WTC11 (cell line): ENCODE measurements at regions not wholly inside any gene's neighbourhood (a gene's known extent, or its start where the extent isn't known, plus 50 kb on each side); places are given as distances from the start of the nearest gene placed in this dataset.

Source experiments
- CREM ChIP-seq: sonication (generic); formaldehyde crosslinking; IDR thresholded peaks from 2 replicates; pipeline ENCODE4 v1.8.1; 2022; ENCODE audit warnings: mild to moderate bottlenecking, missing genetic modification reagents, moderate library complexity
- ESRRA ChIP-seq: sonication (generic); formaldehyde crosslinking; IDR thresholded peaks from 2 replicates; pipeline ENCODE4 v1.8.1; 2022; ENCODE audit warnings: mild to moderate bottlenecking, missing genetic modification reagents, borderline replicate concordance
- NFYB ChIP-seq: sonication (generic); formaldehyde crosslinking; conservative IDR thresholded peaks from 2 replicates; pipeline ENCODE4 v1.8.0; 2022; ENCODE audit warnings: low read depth, missing genetic modification reagents
- TF ChIP-seq, protein P1 (sequence below): fragments of 200-600 bp; IDR thresholded peaks from 2 replicates; pipeline ENCODE4 v1.8.0; 2022; ENCODE audit warnings: antibody characterized with exemption
- TF ChIP-seq, protein P2 (sequence below): fragments of 250-450 bp; sonication (Bioruptor Pico); IDR thresholded peaks from 2 replicates; pipeline ENCODE4 v2.1.2; 2022; ENCODE audit warnings: mild to moderate bottlenecking, moderate library complexity
- TF ChIP-seq, protein P3 (sequence below): fragments of 250-450 bp; sonication (Bioruptor Pico); IDR thresholded peaks from 2 replicates; pipeline ENCODE4 v1.9.0; 2021; ENCODE audit warnings: moderate library complexity, mild to moderate bottlenecking, inconsistent platforms, borderline replicate concordance
- TF ChIP-seq, protein P4 (sequence below): sonication (generic); formaldehyde crosslinking; IDR thresholded peaks from 2 replicates; pipeline ENCODE4 v1.8.0; 2022; ENCODE audit warnings: mild to moderate bottlenecking, missing genetic modification reagents
- TF ChIP-seq, protein P5 (sequence below): sonication (generic); formaldehyde crosslinking; IDR thresholded peaks from 2 replicates; pipeline ENCODE4 v1.8.0; 2022; ENCODE audit warnings: mild to moderate bottlenecking, missing genetic modification reagents
- TF ChIP-seq, protein P6 (sequence below): sonication (generic); formaldehyde crosslinking; IDR thresholded peaks from 2 replicates; pipeline ENCODE4 v1.8.1; 2022; ENCODE audit warnings: low read depth, missing genetic modification reagents, borderline replicate concordance

DNA sequence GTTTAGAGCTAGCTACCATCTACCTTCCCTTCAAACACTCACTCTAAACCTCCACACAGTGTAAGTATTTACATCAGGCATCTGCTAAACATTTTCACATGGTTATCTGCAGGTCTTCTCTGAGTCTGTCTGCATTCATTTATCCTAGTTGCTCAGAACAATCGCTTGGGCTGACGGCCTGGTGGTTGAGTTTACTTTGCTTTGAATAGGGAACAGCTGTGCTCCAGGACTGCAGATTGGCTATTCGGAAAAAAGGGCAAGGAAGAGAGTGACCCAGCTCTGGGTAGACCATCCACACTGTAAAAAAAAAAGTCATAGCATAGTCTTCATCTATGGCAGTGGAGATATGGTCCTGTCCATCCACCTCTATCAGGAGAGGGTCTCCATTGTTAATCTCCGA lies 115.3 kb upstream of the ESR1 start:
- TF ChIP-seq, protein P1, sequence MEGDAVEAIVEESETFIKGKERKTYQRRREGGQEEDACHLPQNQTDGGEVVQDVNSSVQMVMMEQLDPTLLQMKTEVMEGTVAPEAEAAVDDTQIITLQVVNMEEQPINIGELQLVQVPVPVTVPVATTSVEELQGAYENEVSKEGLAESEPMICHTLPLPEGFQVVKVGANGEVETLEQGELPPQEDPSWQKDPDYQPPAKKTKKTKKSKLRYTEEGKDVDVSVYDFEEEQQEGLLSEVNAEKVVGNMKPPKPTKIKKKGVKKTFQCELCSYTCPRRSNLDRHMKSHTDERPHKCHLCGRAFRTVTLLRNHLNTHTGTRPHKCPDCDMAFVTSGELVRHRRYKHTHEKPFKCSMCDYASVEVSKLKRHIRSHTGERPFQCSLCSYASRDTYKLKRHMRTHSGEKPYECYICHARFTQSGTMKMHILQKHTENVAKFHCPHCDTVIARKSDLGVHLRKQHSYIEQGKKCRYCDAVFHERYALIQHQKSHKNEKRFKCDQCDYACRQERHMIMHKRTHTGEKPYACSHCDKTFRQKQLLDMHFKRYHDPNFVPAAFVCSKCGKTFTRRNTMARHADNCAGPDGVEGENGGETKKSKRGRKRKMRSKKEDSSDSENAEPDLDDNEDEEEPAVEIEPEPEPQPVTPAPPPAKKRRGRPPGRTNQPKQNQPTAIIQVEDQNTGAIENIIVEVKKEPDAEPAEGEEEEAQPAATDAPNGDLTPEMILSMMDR, result no peak
- TF ChIP-seq NFYB (CRISPR knock-in tag) (no peak), CREM (CRISPR knock-in tag) (no peak), ESRRA (CRISPR knock-in tag) (no peak)
- TF ChIP-seq, protein P2, sequence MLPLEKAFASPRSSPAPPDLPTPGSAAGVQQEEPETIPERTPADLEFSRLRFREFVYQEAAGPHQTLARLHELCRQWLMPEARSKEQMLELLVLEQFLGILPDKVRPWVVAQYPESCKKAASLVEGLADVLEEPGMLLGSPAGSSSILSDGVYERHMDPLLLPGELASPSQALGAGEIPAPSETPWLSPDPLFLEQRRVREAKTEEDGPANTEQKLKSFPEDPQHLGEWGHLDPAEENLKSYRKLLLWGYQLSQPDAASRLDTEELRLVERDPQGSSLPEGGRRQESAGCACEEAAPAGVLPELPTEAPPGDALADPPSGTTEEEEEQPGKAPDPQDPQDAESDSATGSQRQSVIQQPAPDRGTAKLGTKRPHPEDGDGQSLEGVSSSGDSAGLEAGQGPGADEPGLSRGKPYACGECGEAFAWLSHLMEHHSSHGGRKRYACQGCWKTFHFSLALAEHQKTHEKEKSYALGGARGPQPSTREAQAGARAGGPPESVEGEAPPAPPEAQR, result no peak
- TF ChIP-seq, protein P3, sequence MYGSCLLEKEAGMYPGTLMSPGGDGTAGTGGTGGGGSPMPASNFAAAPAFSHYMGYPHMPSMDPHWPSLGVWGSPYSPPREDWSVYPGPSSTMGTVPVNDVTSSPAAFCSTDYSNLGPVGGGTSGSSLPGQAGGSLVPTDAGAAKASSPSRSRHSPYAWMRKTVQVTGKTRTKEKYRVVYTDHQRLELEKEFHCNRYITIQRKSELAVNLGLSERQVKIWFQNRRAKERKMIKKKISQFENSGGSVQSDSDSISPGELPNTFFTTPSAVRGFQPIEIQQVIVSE (CRISPR knock-in tag), result no peak
- TF ChIP-seq, protein P4, sequence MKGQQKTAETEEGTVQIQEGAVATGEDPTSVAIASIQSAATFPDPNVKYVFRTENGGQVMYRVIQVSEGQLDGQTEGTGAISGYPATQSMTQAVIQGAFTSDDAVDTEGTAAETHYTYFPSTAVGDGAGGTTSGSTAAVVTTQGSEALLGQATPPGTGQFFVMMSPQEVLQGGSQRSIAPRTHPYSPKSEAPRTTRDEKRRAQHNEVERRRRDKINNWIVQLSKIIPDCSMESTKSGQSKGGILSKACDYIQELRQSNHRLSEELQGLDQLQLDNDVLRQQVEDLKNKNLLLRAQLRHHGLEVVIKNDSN (CRISPR knock-in tag), result no peak
- TF ChIP-seq, protein P5, sequence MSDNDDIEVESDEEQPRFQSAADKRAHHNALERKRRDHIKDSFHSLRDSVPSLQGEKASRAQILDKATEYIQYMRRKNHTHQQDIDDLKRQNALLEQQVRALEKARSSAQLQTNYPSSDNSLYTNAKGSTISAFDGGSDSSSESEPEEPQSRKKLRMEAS (CRISPR knock-in tag), result no peak
- TF ChIP-seq, protein P6, sequence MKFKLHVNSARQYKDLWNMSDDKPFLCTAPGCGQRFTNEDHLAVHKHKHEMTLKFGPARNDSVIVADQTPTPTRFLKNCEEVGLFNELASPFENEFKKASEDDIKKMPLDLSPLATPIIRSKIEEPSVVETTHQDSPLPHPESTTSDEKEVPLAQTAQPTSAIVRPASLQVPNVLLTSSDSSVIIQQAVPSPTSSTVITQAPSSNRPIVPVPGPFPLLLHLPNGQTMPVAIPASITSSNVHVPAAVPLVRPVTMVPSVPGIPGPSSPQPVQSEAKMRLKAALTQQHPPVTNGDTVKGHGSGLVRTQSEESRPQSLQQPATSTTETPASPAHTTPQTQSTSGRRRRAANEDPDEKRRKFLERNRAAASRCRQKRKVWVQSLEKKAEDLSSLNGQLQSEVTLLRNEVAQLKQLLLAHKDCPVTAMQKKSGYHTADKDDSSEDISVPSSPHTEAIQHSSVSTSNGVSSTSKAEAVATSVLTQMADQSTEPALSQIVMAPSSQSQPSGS (CRISPR knock-in tag), result no peak
